Thoracic aorta (tissue), 2 donors: ENCODE measurements at regions not wholly inside any gene's neighbourhood (a gene's known extent, or its start where the extent isn't known, plus 50 kb on each side); places are given as distances from the start of the nearest gene placed in this dataset.

Experiments
- ATAC-seq: fragments of 150-250 bp; one replicate; pipeline ENCODE4 v1.8.0; 2017; ENCODE audit warnings: low read depth; ENCODE audit not compliant: insufficient number of reproducible peaks, low FRiP score
- DNase-seq: peaks from one replicate; pipeline ENCODE4 v3.0.0-alpha.2; 2020; ENCODE audit warnings: low spot score
- H3K27ac ChIP-seq, 2 donors: fragments of 200-600 bp; sonication (generic); 1 replicate in 1 of 2; 2 replicates in 1 of 2; pipeline ENCODE4 v1.5.1; 2016; ENCODE audit warnings: mild to moderate bottlenecking in 2 of 2, moderate library complexity in 2 of 2
- H3K27me3 ChIP-seq: fragments of 200-600 bp; sonication (generic); replicated peaks from 2 replicates; pipeline ENCODE4 v1.6.0; 2016; ENCODE audit warnings: mild to moderate bottlenecking; ENCODE audit not compliant: insufficient read depth
- H3K36me3 ChIP-seq: fragments of 200-600 bp; sonication (generic); one replicate; pipeline ENCODE4 v1.5.1; 2016
- H3K4me1 ChIP-seq, 2 donors: fragments of 200-600 bp; sonication (generic); 1 replicate in 1 of 2; 2 replicates in 1 of 2; pipeline versions ENCODE4 v1.5.1 to v1.6.0; 2016; ENCODE audit warnings: low read depth in 2 of 2, mild to moderate bottlenecking in 1 of 2; ENCODE audit not compliant: control insufficient read depth in 1 of 2
- H3K4me3 ChIP-seq: fragments of 200-600 bp; sonication (generic); 2 replicates; pipeline ENCODE4 v1.5.1; 2016; ENCODE audit warnings: mild to moderate bottlenecking
- H3K9me3 ChIP-seq: fragments of 200-600 bp; sonication (generic); 2 replicates; pipeline ENCODE4 v1.5.1; 2016
- CTCF ChIP-seq: fragments of 200-600 bp; sonication (generic); IDR thresholded peaks from one replicate; pipeline ENCODE4 v1.5.1; 2019; ENCODE audit warnings: antibody characterized with exemption

GRCh38 chr2:175523001-175523400, 341.5 kb upstream of the ATP5MC3 start:
- no peak overlapping the region for H3K4me3 ChIP-seq
- H3K27me3 ChIP-seq: no peaks in the 10 kb centered on the region
- no peak for DNase-seq
- ATAC-seq: no peak
- TF ChIP-seq CTCF: no peak
- no peaks in the 10 kb centered on the region for H3K36me3 ChIP-seq
- H3K27ac ChIP-seq: no peak overlapping the region
- H3K4me1 ChIP-seq: no peaks in the 10 kb centered on the region
- H3K9me3 ChIP-seq: no peaks in the 10 kb centered on the region

GRCh38 chr2:175518206-175518605, 336.7 kb upstream of the ATP5MC3 start:
- Histone ChIP-seq H3K9me3 (no peaks in the 10 kb centered on the region), H3K36me3 (no peaks in the 10 kb centered on the region), H3K4me3 (no peak overlapping the region), H3K27ac (no peak overlapping the region), H3K27me3 (no peaks in the 10 kb centered on the region), H3K4me1 (no peaks in the 10 kb centered on the region)
- no peak for ATAC-seq
- no peak for TF ChIP-seq CTCF
- no peak for DNase-seq

- no peaks in the 10 kb centered on the region for H3K36me3 ChIP-seq
- TF ChIP-seq CTCF: no peak
- H3K27ac ChIP-seq: no peak overlapping the region
- no peak overlapping the region for H3K4me3 ChIP-seq
- H3K27me3 ChIP-seq: no peaks in the 10 kb centered on the region
- DNase-seq (no peak), ATAC-seq (no peak)
- no peaks in the 10 kb centered on the region for H3K9me3 ChIP-seq
- H3K4me1 ChIP-seq: no peaks in the 10 kb centered on the region
Observed at GRCh38 chr2:175516555-175516954, 335.0 kb upstream of the ATP5MC3 start.

- no peak for DNase-seq
- Histone ChIP-seq H3K4me1 (no peaks in the 10 kb centered on the region), H3K36me3 (no peaks in the 10 kb centered on the region), H3K27ac (no peak overlapping the region), H3K9me3 (no peaks in the 10 kb centered on the region), H3K4me3 (no peak overlapping the region), H3K27me3 (no peaks in the 10 kb centered on the region)
- no peak for TF ChIP-seq CTCF
- ATAC-seq: no peak
Observed at GRCh38 chr2:175500255-175500654, 318.7 kb upstream of the ATP5MC3 start.

GRCh38 chr2:175490360-175490791, 308.9 kb upstream of the ATP5MC3 start:
- Histone ChIP-seq H3K27me3 (no peaks in the 10 kb centered on the region), H3K4me1 (no peaks in the 10 kb centered on the region), H3K27ac (no peak overlapping the region), H3K4me3 (no peak overlapping the region), H3K36me3 (no peaks in the 10 kb centered on the region), H3K9me3 (no peaks in the 10 kb centered on the region)
- ATAC-seq (no peak), DNase-seq (no peak)
- no peak for TF ChIP-seq CTCF
